ENCODE measurements at regions not wholly inside any gene's neighbourhood (a gene's known extent, or its start where the extent isn't known, plus 50 kb on each side); places are given as distances from the start of the nearest gene placed in this dataset.

DNA sequence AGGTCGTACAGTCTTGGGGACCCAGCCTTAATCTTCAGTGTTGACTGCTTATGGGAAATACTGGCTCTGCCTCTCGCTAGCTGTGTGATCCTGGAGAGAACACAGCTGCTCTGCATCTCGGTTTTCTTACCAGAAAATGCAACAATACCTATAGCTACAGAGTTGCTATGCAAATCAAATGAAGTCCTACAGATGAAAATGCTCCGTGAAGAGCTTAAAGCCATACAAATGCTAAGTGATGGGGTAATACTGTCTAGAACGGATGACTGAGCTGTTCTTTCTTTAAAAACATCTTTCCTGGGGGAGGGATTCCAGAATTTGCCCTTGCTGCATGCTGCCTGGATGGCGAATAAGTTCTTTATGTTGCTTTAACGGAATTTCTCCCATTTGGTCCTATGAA, 132.0 kb downstream of the ZBTB18 start:
- no peak for DNase-seq (ENCODE audit: low spot score in 2 of 2)
- no peak overlapping the region for H3K4me3 ChIP-seq (ENCODE audit: low read depth, poor library complexity, severe bottlenecking)
- intact Hi-C loops (cut with DNase I; ENCODE audit: low total_unique reads) = no loop called here
- 83 to 89% methylated on average over 7 of the region's 7 CpGs for WGBS, 2 donors
- no peak for TF ChIP-seq POLR2A (IDR thresholded peaks at IDR 0.05)
- TF ChIP-seq, protein P1, sequence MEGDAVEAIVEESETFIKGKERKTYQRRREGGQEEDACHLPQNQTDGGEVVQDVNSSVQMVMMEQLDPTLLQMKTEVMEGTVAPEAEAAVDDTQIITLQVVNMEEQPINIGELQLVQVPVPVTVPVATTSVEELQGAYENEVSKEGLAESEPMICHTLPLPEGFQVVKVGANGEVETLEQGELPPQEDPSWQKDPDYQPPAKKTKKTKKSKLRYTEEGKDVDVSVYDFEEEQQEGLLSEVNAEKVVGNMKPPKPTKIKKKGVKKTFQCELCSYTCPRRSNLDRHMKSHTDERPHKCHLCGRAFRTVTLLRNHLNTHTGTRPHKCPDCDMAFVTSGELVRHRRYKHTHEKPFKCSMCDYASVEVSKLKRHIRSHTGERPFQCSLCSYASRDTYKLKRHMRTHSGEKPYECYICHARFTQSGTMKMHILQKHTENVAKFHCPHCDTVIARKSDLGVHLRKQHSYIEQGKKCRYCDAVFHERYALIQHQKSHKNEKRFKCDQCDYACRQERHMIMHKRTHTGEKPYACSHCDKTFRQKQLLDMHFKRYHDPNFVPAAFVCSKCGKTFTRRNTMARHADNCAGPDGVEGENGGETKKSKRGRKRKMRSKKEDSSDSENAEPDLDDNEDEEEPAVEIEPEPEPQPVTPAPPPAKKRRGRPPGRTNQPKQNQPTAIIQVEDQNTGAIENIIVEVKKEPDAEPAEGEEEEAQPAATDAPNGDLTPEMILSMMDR (IDR thresholded peaks at IDR 0.05) = no peak

DNA sequence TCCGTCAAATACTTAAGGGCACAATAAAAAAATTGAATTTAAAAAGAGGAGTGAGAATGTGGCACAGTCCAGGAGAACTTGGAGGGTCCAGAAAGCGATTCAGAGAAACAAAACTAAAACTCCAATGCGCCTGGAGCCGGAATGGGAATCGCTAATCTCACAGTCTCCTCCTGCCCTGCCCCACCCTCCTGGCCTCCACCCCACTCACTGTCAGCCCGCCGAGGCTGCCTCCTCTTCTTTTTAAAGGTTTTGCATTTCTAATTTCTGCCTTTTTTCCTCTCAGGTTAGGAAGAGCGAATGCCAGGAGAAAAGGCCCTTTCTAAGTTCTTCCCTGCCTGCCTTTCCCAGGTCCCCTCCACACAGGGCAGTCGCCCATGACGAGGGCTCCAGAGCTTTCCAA, 135.3 kb downstream of the ZBTB18 start:
- intact Hi-C loops (cut with DNase I; ENCODE audit: low total_unique reads) = no loop called here
- 88 to 90% methylated on average over 10 of the region's 10 CpGs for WGBS, 2 donors
- TF ChIP-seq, protein P1 (IDR thresholded peaks at IDR 0.05) = no peak
- TF ChIP-seq POLR2A (IDR thresholded peaks at IDR 0.05) = no peak
- DNase-seq (ENCODE audit: low spot score in 2 of 2) = no peak
- H3K4me3 ChIP-seq (ENCODE audit: low read depth, poor library complexity, severe bottlenecking) = no peak overlapping the region

DNA sequence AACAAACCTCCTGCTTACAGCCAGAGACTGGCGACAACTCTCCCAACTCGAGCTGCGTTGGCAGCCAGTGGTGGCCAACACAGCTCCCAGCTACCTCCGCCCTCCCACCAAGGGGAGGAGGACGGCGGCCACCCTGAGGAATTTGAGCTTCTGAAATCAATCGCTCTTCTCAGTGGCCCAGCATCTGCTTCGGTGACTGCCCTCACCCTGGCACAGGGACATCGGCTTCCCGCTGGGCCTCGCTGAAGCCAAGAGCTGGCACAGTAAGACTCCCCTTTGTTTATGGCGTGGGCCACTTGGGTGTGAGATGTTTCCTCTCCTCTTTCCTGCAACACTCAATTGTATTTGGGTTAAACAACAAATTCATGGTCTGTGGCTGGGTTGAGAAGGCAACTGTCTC, 136.2 kb downstream of the ZBTB18 start:
- DNase-seq (ENCODE audit: low spot score in 2 of 2) = no peak
- 84 to 87% methylated on average over 12 of the region's 12 CpGs for WGBS, 2 donors
- intact Hi-C loops (cut with DNase I; ENCODE audit: low total_unique reads) = no loop called here
- no peak overlapping the region for H3K4me3 ChIP-seq (ENCODE audit: low read depth, poor library complexity, severe bottlenecking)
- TF ChIP-seq, protein P1 (IDR thresholded peaks at IDR 0.05) = no peak
- no peak for TF ChIP-seq POLR2A (IDR thresholded peaks at IDR 0.05)

DNA sequence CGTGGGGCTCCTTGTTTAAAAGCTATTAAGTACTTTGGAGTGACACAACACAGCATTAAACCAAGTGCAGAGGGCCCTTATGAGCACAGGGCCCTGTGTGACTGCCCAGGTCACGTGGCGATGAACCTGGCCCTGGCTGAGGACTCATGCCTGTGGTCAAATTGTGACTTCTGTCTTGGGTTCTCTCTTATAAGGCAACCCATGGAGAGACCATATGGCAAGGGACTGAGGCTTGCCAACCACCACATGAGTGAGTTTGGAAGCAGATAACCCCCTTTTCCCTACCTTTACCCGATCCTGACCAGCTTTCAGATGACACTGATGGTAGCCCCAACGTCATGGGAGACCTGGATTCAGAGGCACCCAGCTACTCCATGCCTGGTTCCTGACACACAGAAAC, 140.5 kb downstream of the ZBTB18 start:
- no peak for TF ChIP-seq POLR2A (IDR thresholded peaks at IDR 0.05)
- TF ChIP-seq, protein P1 (IDR thresholded peaks at IDR 0.05) = no peak
- no peak overlapping the region for H3K4me3 ChIP-seq (ENCODE audit: low read depth, poor library complexity, severe bottlenecking)
- DNase-seq (ENCODE audit: low spot score in 2 of 2) = no peak
- 89 to 90% methylated on average over 5 of the region's 5 CpGs for WGBS, 2 donors
- intact Hi-C loops (cut with DNase I; ENCODE audit: low total_unique reads) = no loop called here

DNA sequence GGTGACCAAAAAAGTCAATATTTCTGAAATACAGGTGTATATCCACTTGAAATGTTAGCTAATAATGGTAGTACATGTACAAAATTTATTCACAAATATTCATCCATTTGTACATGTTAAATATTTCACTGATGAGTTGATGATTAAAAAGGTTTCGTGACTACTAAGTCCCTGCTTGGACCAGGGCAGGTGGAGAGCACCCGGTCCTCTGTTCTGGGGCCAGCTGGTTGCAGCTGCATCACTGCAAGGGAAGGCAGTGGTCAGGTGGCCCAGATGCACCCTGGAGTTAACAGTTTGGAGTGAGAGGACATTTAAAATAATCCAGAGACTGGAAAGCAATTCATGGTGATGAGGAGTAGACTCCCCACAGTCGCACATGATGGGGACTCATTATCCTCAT, 141.2 kb downstream of the ZBTB18 start:
- no peak overlapping the region for H3K4me3 ChIP-seq (ENCODE audit: low read depth, poor library complexity, severe bottlenecking)
- TF ChIP-seq, protein P1 (IDR thresholded peaks at IDR 0.05) = no peak
- no peak for TF ChIP-seq POLR2A (IDR thresholded peaks at IDR 0.05)
- DNase-seq (ENCODE audit: low spot score in 2 of 2) = no peak
- WGBS, 2 donors = 83 to 86% methylated on average over 3 of the region's 3 CpGs
- intact Hi-C loops (cut with DNase I; ENCODE audit: low total_unique reads) = no loop called here

DNA sequence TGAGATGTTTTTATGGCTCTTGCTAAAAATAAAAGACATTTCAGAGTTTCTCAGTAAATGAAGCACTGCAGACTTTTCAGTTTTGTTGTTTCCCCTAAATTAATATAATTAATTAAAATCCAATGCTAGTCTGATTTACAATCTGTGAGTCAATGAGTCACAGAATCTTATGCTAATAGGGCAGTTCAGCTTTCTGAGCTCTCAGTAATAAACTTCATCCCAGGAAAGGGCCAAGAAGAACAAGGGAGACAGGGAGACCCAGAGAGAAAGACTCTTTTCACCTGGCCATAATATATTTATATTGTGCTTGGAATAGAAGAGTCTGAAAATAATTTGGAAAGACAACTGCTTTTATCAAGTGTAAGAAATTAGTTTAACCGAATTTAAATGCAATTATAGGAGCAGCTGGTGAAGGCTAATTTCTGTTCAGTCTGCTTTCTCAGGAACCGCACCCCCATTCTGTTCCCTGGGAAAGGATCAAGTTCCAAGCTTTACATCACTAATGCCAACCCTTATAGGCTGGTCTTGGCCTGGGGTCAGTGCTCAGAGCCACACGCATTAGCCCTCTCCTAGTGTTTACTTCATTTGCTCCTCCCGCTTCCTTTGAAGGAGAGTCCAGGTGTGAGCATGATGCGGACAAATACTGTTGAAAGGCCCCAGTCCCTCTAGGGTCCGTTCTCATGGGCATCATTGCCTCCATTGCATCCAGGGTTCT, 145.6 kb downstream of the ZBTB18 start:
- H3K4me3 ChIP-seq (ENCODE audit: low read depth, poor library complexity, severe bottlenecking) = no peak overlapping the region
- intact Hi-C loops (cut with DNase I; ENCODE audit: low total_unique reads) = no loop called here

More for the DNA sequence above, 145.6 kb downstream of the ZBTB18 start:
- WGBS, 2 donors = 87 to 89% methylated on average over 6 of the region's 6 CpGs
- TF ChIP-seq, protein P1 (IDR thresholded peaks at IDR 0.05) = no peak
- TF ChIP-seq POLR2A (IDR thresholded peaks at IDR 0.05) = no peak
- no peak for DNase-seq (ENCODE audit: low spot score in 2 of 2)

All from lower leg skin (tissue), 4 donors.